Body of pancreas (tissue), 4 donors: ENCODE measurements at regions not wholly inside any gene's neighbourhood (a gene's known extent, or its start where the extent isn't known, plus 50 kb on each side); places are given as distances from the start of the nearest gene placed in this dataset.
A peak's percentile ranks its signal among the peaks of the same experiment; 100 is the strongest.
"Not testable (repeated sequence)": the region's sequence is repeated elsewhere in the genome, so short reads cannot be mapped to it uniquely, and the experiment has no call there.

ENCODE experiments used
- ATAC-seq: fragments of 150-250 bp; one replicate; pipeline ENCODE4 v1.9.1; 2016
- DNase-seq, 4 donors: peaks; one replicate each; pipeline ENCODE4 v3.0.0-alpha.2; 2019
- H3K27ac ChIP-seq, 4 donors: fragments of 200-600 bp; sonication (generic); 1 replicate in 3 of 4; 2 replicates in 1 of 4; pipeline versions ENCODE4 v1.5.1 to v1.6.1; 2016 to 2019; ENCODE audit warnings: mild to moderate bottlenecking in 1 of 4, mixed read lengths in 1 of 4, moderate library complexity in 1 of 4
- H3K27me3 ChIP-seq, 2 donors: fragments of 200-600 bp; sonication (generic); one replicate each; pipeline ENCODE4 v1.6.0; 2016; ENCODE audit warnings: mild to moderate bottlenecking in 1 of 2
- H3K36me3 ChIP-seq, 2 donors: fragments of 200-600 bp; sonication (generic); replicated peaks in 1 of 2; 2 replicates each; pipeline ENCODE4 v1.5.1; 2016; ENCODE audit warnings: low read depth in 2 of 2; ENCODE audit not compliant: insufficient read depth in 1 of 2
- H3K4me1 ChIP-seq: fragments of 200-600 bp; sonication (generic); one replicate; pipeline ENCODE4 v1.6.0; 2016
- H3K4me3 ChIP-seq, 2 donors: fragments of 200-600 bp; sonication (generic); 1 replicate in 1 of 2; 2 replicates in 1 of 2; pipeline ENCODE4 v1.5.1; 2016 to 2019
- H3K9me3 ChIP-seq, 3 donors: fragments of 200-600 bp; sonication (generic); 1 replicate in 2 of 3; 2 replicates in 1 of 3; pipeline ENCODE4 v1.5.1; 2016
- CTCF ChIP-seq, 7 experiments: fragments of 450-650 bp in 4 of 7; fragments of 200-600 bp in 3 of 7; sonication (generic) in 3 of 7; IDR thresholded peaks; one replicate each; pipeline ENCODE4 v1.5.1; 2016 to 2019; ENCODE audit warnings: antibody characterized with exemption in 7 of 7
- POLR2A ChIP-seq, 3 donors: fragments of 450-650 bp; IDR thresholded peaks; one replicate each; pipeline ENCODE4 v1.6.1; 2016; ENCODE audit warnings: antibody characterized with exemption in 3 of 3, mild to moderate bottlenecking in 2 of 3
- WGBS, 2 donors: methylation state at CpG; one replicate each; pipeline ENCODE4 v1.1.5; 2017; 5-methylcytosine and 5-hydroxymethylcytosine counted together
- intact Hi-C: fragments of 100-400 bp; cut with DNase I; formaldehyde crosslinking; loops from one replicate; pipeline ENCODE4 v1.15.1; 2023

- intact Hi-C loops, result no loop called here
- Histone ChIP-seq H3K27ac (no peak overlapping the region), H3K27me3 (no peaks in the 10 kb centered on the region), H3K4me3 (no peak overlapping the region), H3K4me1 (no peaks in the 10 kb centered on the region), H3K36me3 (no peaks in the 10 kb centered on the region), H3K9me3 (no peaks in the 10 kb centered on the region)
- no peak for DNase-seq
- TF ChIP-seq CTCF (IDR thresholded peaks at IDR 0.05) (no peak), POLR2A (IDR thresholded peaks at IDR 0.05) (no peak)
- 78 to 79% methylated on average over 3 of the region's 3 CpGs for WGBS, 2 donors
- ATAC-seq, result no peak
These were observed 601.2 kb downstream of the PYDC2 start for GRCh38 chr3:192062186-192062585.

GRCh38 chr3:192063570-192063969 lies 602.6 kb downstream of the PYDC2 start:
- Histone ChIP-seq H3K27ac (no peak overlapping the region), H3K4me3 (no peak overlapping the region), H3K9me3 (no peaks in the 10 kb centered on the region), H3K36me3 (no peaks in the 10 kb centered on the region), H3K4me1 (no peaks in the 10 kb centered on the region), H3K27me3 (no peaks in the 10 kb centered on the region)
- intact Hi-C loops, result no loop called here
- ATAC-seq (no peak), DNase-seq (peak in 2 of 4 donors; percentile 10 to 12)
- no peak for TF ChIP-seq POLR2A (IDR thresholded peaks at IDR 0.05)
- WGBS, 2 donors, result 28 to 48% methylated on average over 15 to 16 of the region's 16 CpGs

GRCh38 chr3:192064959-192065358 lies 604.0 kb downstream of the PYDC2 start:
- Histone ChIP-seq H3K36me3 (no peaks in the 10 kb centered on the region), H3K9me3 (no peaks in the 10 kb centered on the region), H3K4me3 (no peak overlapping the region), H3K27me3 (no peaks in the 10 kb centered on the region), H3K27ac (no peak overlapping the region), H3K4me1 (no peaks in the 10 kb centered on the region)
- ATAC-seq (no peak), DNase-seq (no peak)
- WGBS, 2 donors, result 32 to 59% methylated on average over 1 of the region's 1 CpG
- TF ChIP-seq CTCF (IDR thresholded peaks at IDR 0.05) (no peak), POLR2A (IDR thresholded peaks at IDR 0.05) (no peak)
- intact Hi-C loops, result no loop called here

- ATAC-seq, H3K27ac ChIP-seq, H3K9me3 ChIP-seq, H3K4me1 ChIP-seq, H3K4me3 ChIP-seq, H3K27me3 ChIP-seq, DNase-seq, intact Hi-C loops, H3K36me3 ChIP-seq: not testable (repeated sequence)
- 75 to 80% methylated on average over 14 of the region's 14 CpGs for WGBS, 2 donors
These were observed 605.3 kb downstream of the PYDC2 start for GRCh38 chr3:192066253-192066652.

GRCh38 chr3:192068464-192069254 lies 607.7 kb downstream of the PYDC2 start:
- DNase-seq (no peak), ATAC-seq (no peak)
- 55 to 58% methylated on average over 3 of the region's 3 CpGs for WGBS, 2 donors
- Histone ChIP-seq H3K4me1 (no peaks in the 10 kb centered on the region), H3K9me3 (no peaks in the 10 kb centered on the region), H3K27ac (no peak overlapping the region), H3K36me3 (no peaks in the 10 kb centered on the region), H3K27me3 (no peaks in the 10 kb centered on the region), H3K4me3 (no peak overlapping the region)
- intact Hi-C loops, result no loop called here
- TF ChIP-seq CTCF (IDR thresholded peaks at IDR 0.05) (no peak), POLR2A (IDR thresholded peaks at IDR 0.05) (no peak)
